ENCODE measurements at regions not wholly inside any gene's neighbourhood (a gene's known extent, or its start where the extent isn't known, plus 50 kb on each side); places are given as distances from the start of the nearest gene placed in this dataset.
"Not testable (repeated sequence)": the region's sequence is repeated elsewhere in the genome, so short reads cannot be mapped to it uniquely, and the experiment has no call there.

DNA sequence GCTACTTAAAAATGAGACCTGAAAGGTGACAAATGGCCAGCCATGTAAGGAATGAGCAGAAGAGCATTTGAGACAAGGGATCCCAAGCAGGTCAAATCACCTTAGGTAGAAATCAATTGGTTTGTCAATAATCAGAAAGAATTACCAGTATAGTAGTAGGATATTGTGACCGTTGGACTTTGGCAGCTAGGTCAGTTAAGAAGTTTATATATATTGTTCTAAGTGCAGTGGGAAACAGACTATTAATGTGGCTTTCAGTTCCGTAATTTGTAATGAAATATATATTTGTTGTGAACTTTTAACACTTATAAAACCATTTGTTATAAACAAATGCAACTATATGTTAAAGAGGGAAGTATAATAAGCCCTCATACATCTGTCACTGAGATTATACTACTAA lies 807.9 kb upstream of the SPRY2 start (continued):
- TF ChIP-seq, protein P1, sequence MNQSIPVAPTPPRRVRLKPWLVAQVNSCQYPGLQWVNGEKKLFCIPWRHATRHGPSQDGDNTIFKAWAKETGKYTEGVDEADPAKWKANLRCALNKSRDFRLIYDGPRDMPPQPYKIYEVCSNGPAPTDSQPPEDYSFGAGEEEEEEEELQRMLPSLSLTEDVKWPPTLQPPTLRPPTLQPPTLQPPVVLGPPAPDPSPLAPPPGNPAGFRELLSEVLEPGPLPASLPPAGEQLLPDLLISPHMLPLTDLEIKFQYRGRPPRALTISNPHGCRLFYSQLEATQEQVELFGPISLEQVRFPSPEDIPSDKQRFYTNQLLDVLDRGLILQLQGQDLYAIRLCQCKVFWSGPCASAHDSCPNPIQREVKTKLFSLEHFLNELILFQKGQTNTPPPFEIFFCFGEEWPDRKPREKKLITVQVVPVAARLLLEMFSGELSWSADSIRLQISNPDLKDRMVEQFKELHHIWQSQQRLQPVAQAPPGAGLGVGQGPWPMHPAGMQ (IDR thresholded peaks at IDR 0.05; ENCODE audit: borderline replicate concordance): no peak
- no peak for TF ChIP-seq FOS (IDR thresholded peaks at IDR 0.05; ENCODE audit: borderline replicate concordance, extremely low read depth, insufficient read length)

DNA sequence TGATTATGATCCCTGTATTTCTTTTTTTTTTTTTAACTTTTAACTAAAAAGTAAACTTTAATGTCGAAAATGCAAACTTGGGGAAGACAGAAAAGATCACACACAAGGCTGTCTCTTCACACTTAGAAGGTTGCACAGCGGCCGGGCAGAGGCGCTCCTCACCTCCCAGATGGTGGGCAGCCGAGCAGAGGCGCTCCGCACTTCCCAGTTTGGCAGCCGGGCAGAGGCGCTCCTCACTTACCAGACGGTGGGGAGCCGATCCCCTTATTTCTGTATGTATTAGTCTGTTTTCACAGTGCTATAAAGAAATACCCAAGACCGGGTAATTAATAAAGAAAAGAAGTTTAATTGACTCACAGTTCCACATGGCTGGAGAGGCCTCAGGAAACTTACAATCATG lies 805.6 kb upstream of the SPRY2 start:
- H3K79me2 ChIP-seq (ENCODE audit: control insufficient read depth, insufficient read depth, low read length); BruUV-seq (replicated peaks); H2AFZ ChIP-seq (ENCODE audit: control insufficient read depth, low read depth, low read length); H3K4me3 ChIP-seq; POLR2A ChIA-PET; H3K27me3 ChIP-seq (replicated peaks in 1 of 2; ENCODE audit: control insufficient read depth in 2 of 2, insufficient read depth in 2 of 2, low read length in 1 of 2); H4K20me1 ChIP-seq (ENCODE audit: control insufficient read depth, insufficient read depth); H3K27ac ChIP-seq (ENCODE audit: control insufficient read depth, insufficient read depth); DNase-seq (ENCODE audit: low read depth, low spot score); intact Hi-C loops (cut with micrococcal nuclease; ENCODE audit: unreplicated experiment); FAIRE-seq; H3K9ac ChIP-seq (ENCODE audit: control insufficient read depth, insufficient read depth, low read length); in situ Hi-C loops (cut with MboI); RAD21 ChIA-PET (ENCODE audit: unreplicated experiment); H3K4me1 ChIP-seq (ENCODE audit: control insufficient read depth, insufficient read depth, low read length); ATAC-seq; H3K9me3 ChIP-seq (replicated peaks; ENCODE audit: control insufficient read depth, insufficient read depth, low read length); H3K4me2 ChIP-seq (ENCODE audit: control insufficient read depth, insufficient read depth); H3K36me3 ChIP-seq (ENCODE audit: control insufficient read depth in 2 of 2, insufficient read depth in 2 of 2, low read length in 1 of 2): not testable (repeated sequence)
- WGBS (ENCODE audit: insufficient coverage, insufficient replicate concordance, low lambda C conversion rate, missing lambda C conversion rate): 57% methylated on average over 11 of the region's 12 CpGs
- ChIA-PET CTCF (interaction anchor here (0.8 to 1.0 kb wide), 2 partner anchors 12 to 25 kb away, joined by 3 to 4 read pairs; no protein-coding TSS in a partner anchor), SMC1A (ENCODE audit: uncharacterized antibody, unreplicated experiment) (interaction anchor here (1.0 kb wide), 1 partner anchor 24 kb away, joined by 4 read pairs; no protein-coding TSS in a partner anchor)

DNA sequence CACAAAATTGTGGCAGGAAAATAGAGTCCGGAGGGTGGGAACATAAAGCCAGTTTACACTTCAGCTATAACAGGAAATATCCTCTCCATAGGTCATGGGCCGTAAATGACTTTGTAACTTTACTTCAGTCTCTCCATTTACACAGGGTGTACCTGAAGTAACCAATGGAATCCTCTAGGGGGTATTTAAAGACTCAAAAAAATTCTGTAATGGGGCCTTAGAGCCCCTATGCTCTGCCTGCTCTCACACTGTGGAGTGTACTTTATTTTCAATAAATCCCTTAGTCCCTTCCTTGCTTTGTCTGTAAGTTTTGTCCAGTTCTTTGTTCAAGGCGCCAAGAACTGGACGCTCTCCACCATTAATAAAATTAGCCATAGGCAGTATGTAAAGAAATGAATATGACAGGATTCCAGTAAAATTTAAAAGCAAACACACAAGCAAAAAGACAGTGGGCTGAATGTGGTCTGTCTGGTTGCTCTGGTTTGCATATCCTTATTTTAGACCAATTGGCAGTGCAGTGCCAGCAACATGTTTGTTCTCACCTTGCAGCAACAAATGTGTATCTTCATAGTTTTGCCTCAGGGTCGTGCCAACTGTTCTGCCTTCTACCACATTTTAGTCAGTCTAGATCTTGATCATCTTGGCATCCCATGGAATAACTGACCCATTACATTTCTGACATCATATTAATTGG lies 801.5 kb upstream of the SPRY2 start:
- 56% methylated on average over 5 of the region's 5 CpGs for WGBS (ENCODE audit: insufficient coverage, insufficient replicate concordance, low lambda C conversion rate, missing lambda C conversion rate)
- ChIA-PET POLR2A (interaction anchor here (1.0 kb wide), 1 partner anchor 14 kb away, joined by 3 read pairs; no protein-coding TSS in a partner anchor), SMC1A (ENCODE audit: uncharacterized antibody, unreplicated experiment) (interaction anchor here (1.2 to 1.8 kb wide), 2 partner anchors 10 to 28 kb away, joined by 4 to 7 read pairs; no protein-coding TSS in a partner anchor), CTCF (interaction anchor here (0.6 to 0.9 kb wide), 2 partner anchors 11 to 29 kb away, joined by 3 read pairs; no protein-coding TSS in a partner anchor), RAD21 (ENCODE audit: unreplicated experiment) (no interaction called here)
- H3K4me2 ChIP-seq (ENCODE audit: control insufficient read depth, insufficient read depth): no peak overlapping the region
- H3K4me3 ChIP-seq: no peak overlapping the region
- H3K36me3 ChIP-seq (ENCODE audit: control insufficient read depth in 2 of 2, insufficient read depth in 2 of 2, low read length in 1 of 2): no peaks in the 10 kb centered on the region
- no peak overlapping the region for H3K9ac ChIP-seq (ENCODE audit: control insufficient read depth, insufficient read depth, low read length)
- no peaks in the 10 kb centered on the region for H3K27me3 ChIP-seq (replicated peaks in 1 of 2; ENCODE audit: control insufficient read depth in 2 of 2, insufficient read depth in 2 of 2, low read length in 1 of 2)
- BruUV-seq (replicated peaks): no TSS peak
- FAIRE-seq (no peak), ATAC-seq (peak; percentile 21; the same call in 2 of the 3 replicates), DNase-seq (ENCODE audit: low read depth, low spot score) (no peak)
- intact Hi-C loops (cut with micrococcal nuclease; ENCODE audit: unreplicated experiment) (no loop called here), in situ Hi-C loops (cut with MboI) (no loop called here)
- H3K79me2 ChIP-seq (ENCODE audit: control insufficient read depth, insufficient read depth, low read length): no peaks in the 10 kb centered on the region
- H3K27ac ChIP-seq (ENCODE audit: control insufficient read depth, insufficient read depth): no peak overlapping the region
- no peaks in the 10 kb centered on the region for H4K20me1 ChIP-seq (ENCODE audit: control insufficient read depth, insufficient read depth)
- H3K9me3 ChIP-seq (replicated peaks; ENCODE audit: control insufficient read depth, insufficient read depth, low read length): no peaks in the 10 kb centered on the region
- no peak overlapping the region for H2AFZ ChIP-seq (ENCODE audit: control insufficient read depth, low read depth, low read length)
- no peaks in the 10 kb centered on the region for H3K4me1 ChIP-seq (ENCODE audit: control insufficient read depth, insufficient read depth, low read length)
- TF ChIP-seq RUNX3 (IDR thresholded peaks at IDR 0.05; ENCODE audit: low read length): no peak
- TF ChIP-seq, protein P2, sequence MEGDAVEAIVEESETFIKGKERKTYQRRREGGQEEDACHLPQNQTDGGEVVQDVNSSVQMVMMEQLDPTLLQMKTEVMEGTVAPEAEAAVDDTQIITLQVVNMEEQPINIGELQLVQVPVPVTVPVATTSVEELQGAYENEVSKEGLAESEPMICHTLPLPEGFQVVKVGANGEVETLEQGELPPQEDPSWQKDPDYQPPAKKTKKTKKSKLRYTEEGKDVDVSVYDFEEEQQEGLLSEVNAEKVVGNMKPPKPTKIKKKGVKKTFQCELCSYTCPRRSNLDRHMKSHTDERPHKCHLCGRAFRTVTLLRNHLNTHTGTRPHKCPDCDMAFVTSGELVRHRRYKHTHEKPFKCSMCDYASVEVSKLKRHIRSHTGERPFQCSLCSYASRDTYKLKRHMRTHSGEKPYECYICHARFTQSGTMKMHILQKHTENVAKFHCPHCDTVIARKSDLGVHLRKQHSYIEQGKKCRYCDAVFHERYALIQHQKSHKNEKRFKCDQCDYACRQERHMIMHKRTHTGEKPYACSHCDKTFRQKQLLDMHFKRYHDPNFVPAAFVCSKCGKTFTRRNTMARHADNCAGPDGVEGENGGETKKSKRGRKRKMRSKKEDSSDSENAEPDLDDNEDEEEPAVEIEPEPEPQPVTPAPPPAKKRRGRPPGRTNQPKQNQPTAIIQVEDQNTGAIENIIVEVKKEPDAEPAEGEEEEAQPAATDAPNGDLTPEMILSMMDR (IDR thresholded peaks at IDR 0.05 in 2 of 3, conservative IDR thresholded peaks at IDR 0.05 in 1 of 3; ENCODE audit: control insufficient read depth in 2 of 3, extremely low read depth in 1 of 3, insufficient read depth in 1 of 3, low read depth in 3 of 3, low read length in 3 of 3): no peak
- TF ChIP-seq HDGF (IDR thresholded peaks at IDR 0.05): no peak
- TF ChIP-seq GATAD2B (conservative IDR thresholded peaks at IDR 0.05; ENCODE audit: low read depth): no peak
- TF ChIP-seq, protein P3, sequence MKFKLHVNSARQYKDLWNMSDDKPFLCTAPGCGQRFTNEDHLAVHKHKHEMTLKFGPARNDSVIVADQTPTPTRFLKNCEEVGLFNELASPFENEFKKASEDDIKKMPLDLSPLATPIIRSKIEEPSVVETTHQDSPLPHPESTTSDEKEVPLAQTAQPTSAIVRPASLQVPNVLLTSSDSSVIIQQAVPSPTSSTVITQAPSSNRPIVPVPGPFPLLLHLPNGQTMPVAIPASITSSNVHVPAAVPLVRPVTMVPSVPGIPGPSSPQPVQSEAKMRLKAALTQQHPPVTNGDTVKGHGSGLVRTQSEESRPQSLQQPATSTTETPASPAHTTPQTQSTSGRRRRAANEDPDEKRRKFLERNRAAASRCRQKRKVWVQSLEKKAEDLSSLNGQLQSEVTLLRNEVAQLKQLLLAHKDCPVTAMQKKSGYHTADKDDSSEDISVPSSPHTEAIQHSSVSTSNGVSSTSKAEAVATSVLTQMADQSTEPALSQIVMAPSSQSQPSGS (IDR thresholded peaks at IDR 0.05; ENCODE audit: low read length): no peak
- TF ChIP-seq ZSCAN29 (IDR thresholded peaks at IDR 0.05): no peak
- no peak for TF ChIP-seq LARP7 (IDR thresholded peaks at IDR 0.05)
- TF ChIP-seq TCF7 (IDR thresholded peaks at IDR 0.05; ENCODE audit: borderline replicate concordance): no peak
- no peak for TF ChIP-seq CBX3 (IDR thresholded peaks at IDR 0.05; ENCODE audit: borderline replicate concordance, low read depth)

All from GM12878 (cell line).